Medulla oblongata (tissue), 1 donor: ENCODE measurements at regions not wholly inside any gene's neighbourhood (a gene's known extent, or its start where the extent isn't known, plus 50 kb on each side); places are given as distances from the start of the nearest gene placed in this dataset.

Source experiments
- DNase-seq: peaks from one replicate; pipeline ENCODE4 v3.0.0-alpha.2; 2015; ENCODE audit errors: extremely low spot score

DNA sequence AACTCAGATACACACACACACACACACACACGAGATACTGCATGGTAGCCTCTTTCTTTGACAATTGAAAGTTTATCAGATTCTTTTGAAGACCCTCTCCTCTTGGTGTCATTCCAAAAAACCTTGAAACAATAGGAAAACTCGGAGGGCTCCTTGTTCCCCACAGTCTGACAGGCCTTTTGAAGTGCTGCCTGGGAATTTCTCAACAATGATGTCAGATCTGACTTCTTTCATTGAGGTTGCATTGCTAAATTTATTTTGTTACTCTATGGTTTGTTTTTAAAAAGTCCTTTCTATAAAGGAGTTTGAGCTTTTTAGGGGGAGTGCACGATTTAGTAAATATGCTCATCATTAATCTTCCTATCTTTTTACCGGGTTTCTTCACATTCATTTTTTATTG lies 583.9 kb downstream of the SEMA5A start:
- DNase-seq, result no peak

DNA sequence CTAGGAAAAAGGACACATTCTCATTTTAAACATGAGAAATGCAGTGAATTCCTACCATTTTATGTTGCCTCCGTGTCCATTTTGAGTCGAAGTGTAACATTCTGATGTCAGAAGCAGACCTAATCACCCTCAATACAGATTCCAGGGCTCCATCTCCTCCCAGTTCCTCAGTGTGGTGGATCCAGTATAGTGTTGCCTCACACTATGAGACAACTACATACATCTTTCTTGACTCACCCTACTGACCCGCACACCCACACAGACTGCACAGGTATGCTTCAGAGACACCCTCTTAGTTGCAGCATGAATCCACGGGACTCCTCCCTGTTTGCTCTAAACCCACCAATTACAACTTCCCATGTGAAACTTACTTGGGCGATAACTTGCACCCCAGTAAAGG lies 564.9 kb downstream of the SEMA5A start:
- DNase-seq, result no peak

DNA sequence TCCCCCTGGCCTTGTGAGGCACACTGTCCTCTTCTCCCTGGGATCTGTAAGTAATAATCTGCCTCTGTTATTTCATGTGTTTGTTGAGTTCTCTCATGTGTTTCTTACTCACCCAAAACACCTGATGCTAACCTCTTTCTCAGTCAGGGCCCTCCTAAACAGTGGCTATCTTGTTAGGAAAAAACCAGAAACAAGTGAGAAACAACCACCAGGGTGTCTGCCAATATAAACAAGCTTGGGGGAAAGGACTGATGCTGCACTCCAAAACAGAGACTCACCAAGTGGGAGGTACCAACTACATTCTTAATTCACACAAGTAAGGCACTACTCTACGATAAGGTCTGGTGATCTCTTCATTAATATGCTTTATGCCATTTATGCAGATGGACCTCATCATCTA lies 564.4 kb downstream of the SEMA5A start:
- DNase-seq, result no peak

DNA sequence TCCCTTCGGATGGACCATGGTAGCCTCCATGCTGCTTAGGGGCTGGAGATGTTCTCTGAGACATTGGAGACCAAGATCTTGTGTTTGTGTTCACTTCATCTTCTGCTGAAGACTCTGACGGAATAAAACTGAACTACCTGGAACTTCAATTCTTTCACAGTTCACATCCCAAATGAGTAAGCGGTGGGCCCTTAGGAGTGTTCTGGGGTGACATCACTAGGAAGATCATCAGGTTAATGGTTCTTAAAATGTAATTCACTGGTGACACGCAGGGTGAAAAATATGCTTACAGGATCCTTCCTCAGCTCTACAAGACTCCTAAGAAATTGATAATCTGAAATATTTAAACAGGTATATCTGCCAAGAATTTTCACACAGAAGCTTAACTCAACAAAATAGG lies 561.5 kb downstream of the SEMA5A start:
- no peak for DNase-seq
